Osteoblast (primary cell): ENCODE measurements at regions not wholly inside any gene's neighbourhood (a gene's known extent, or its start where the extent isn't known, plus 50 kb on each side); places are given as distances from the start of the nearest gene placed in this dataset.

Experiments
- DNase-seq: peaks from one replicate; pipeline ENCODE4 v3.0.0; 2011; ENCODE audit warnings: low spot score, mixed read lengths; ENCODE audit not compliant: insufficient read length; ENCODE audit errors: missing footprints
- H2AFZ ChIP-seq: 2 replicates; pipeline ENCODE4 v1.6.0; 2011; ENCODE audit warnings: mild to moderate bottlenecking, low read length
- H3K27ac ChIP-seq: 2 replicates; pipeline ENCODE4 v1.5.1; 2011; ENCODE audit warnings: mild to moderate bottlenecking, low read depth, low read length, moderate library complexity
- H3K27me3 ChIP-seq: 2 replicates; pipeline ENCODE4 v1.6.0; 2012; ENCODE audit warnings: mild to moderate bottlenecking, control low read depth, inconsistent platforms, low read length, moderate library complexity; ENCODE audit not compliant: insufficient read depth
- H3K36me3 ChIP-seq: 2 replicates; pipeline ENCODE4 v1.5.1; 2011; ENCODE audit warnings: mild to moderate bottlenecking, low read length, control low read depth, moderate library complexity; ENCODE audit not compliant: insufficient read depth
- H3K4me1 ChIP-seq: 2 replicates; pipeline ENCODE4 v1.5.1; 2011; ENCODE audit warnings: mild to moderate bottlenecking, low read length, control low read depth, moderate library complexity; ENCODE audit not compliant: insufficient read depth
- H3K4me2 ChIP-seq: 2 replicates; pipeline ENCODE4 v1.6.0; 2011; ENCODE audit warnings: mild to moderate bottlenecking, low read length; ENCODE audit not compliant: insufficient read depth
- H3K4me3 ChIP-seq: fragments of 200-600 bp; sonication (generic); 3 replicates; pipeline ENCODE4 v1.5.1; 2012; ENCODE audit warnings: mild to moderate bottlenecking, low read length, inconsistent platforms; ENCODE audit not compliant: insufficient read depth
- H3K79me2 ChIP-seq: 2 replicates; pipeline ENCODE4 v1.6.0; 2012; ENCODE audit warnings: mild to moderate bottlenecking, low read length, control low read depth, inconsistent platforms; ENCODE audit not compliant: insufficient read depth
- H3K9me3 ChIP-seq: 2 replicates; pipeline ENCODE4 v1.5.1; 2011; ENCODE audit warnings: low read depth, low read length, control low read depth
- H4K20me1 ChIP-seq: 2 replicates; pipeline ENCODE4 v1.6.0; 2012; ENCODE audit warnings: mild to moderate bottlenecking, low read length, control low read depth; ENCODE audit not compliant: insufficient read depth
- TF ChIP-seq, protein P1 (sequence below): IDR thresholded peaks from 2 replicates; pipeline ENCODE4 v1.5.1; 2011; ENCODE audit warnings: mild to moderate bottlenecking, low read depth, low read length, moderate library complexity; ENCODE audit errors: extremely low read depth

- TF ChIP-seq, protein P1, sequence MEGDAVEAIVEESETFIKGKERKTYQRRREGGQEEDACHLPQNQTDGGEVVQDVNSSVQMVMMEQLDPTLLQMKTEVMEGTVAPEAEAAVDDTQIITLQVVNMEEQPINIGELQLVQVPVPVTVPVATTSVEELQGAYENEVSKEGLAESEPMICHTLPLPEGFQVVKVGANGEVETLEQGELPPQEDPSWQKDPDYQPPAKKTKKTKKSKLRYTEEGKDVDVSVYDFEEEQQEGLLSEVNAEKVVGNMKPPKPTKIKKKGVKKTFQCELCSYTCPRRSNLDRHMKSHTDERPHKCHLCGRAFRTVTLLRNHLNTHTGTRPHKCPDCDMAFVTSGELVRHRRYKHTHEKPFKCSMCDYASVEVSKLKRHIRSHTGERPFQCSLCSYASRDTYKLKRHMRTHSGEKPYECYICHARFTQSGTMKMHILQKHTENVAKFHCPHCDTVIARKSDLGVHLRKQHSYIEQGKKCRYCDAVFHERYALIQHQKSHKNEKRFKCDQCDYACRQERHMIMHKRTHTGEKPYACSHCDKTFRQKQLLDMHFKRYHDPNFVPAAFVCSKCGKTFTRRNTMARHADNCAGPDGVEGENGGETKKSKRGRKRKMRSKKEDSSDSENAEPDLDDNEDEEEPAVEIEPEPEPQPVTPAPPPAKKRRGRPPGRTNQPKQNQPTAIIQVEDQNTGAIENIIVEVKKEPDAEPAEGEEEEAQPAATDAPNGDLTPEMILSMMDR = no peak
- H3K4me1 ChIP-seq = no peaks in the 10 kb centered on the region
- no peak for DNase-seq
- no peaks in the 10 kb centered on the region for H4K20me1 ChIP-seq
- no peak overlapping the region for H3K4me3 ChIP-seq
- H3K79me2 ChIP-seq = no peaks in the 10 kb centered on the region
- H3K4me2 ChIP-seq = no peak overlapping the region
- H2AFZ ChIP-seq = no peak overlapping the region
- H3K27ac ChIP-seq = no peak overlapping the region
- H3K9me3 ChIP-seq = no peaks in the 10 kb centered on the region
- H3K27me3 ChIP-seq = no peaks in the 10 kb centered on the region
- H3K36me3 ChIP-seq = no peaks in the 10 kb centered on the region
Measured at GRCh38 chr21:22319435-22319834, 1321.2 kb downstream of the NCAM2 start.

- Histone ChIP-seq H3K79me2 (no peaks in the 10 kb centered on the region), H3K4me2 (no peak overlapping the region), H3K4me3 (no peak overlapping the region), H3K27me3 (no peaks in the 10 kb centered on the region), H3K4me1 (no peaks in the 10 kb centered on the region), H2AFZ (no peak overlapping the region), H3K36me3 (no peaks in the 10 kb centered on the region), H4K20me1 (no peaks in the 10 kb centered on the region), H3K9me3 (peaks cover 5% of the 10 kb centered on the region), H3K27ac (no peak overlapping the region)
- DNase-seq = no peak
- TF ChIP-seq, protein P1 = no peak
Measured at GRCh38 chr21:22342889-22343288, 1344.7 kb downstream of the NCAM2 start.

DNA sequence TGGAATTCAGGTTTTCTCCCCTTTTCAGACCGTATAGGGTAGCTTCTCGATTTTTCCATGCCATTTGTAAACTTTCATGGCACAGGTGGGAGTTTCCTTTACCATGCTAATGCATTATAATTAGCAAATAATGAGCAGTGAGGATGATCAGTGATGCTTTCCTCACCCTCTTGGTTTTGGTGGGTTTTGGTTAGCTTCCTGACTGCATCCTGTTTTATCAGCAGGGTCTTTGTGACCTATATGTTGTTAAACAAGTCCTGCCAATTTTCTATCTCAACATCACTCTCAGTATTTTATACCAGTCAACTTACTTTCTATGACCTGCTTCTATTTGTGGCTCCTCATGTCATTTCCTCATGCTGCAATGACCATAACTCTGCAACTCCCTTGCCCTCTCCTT is 1345.1 kb downstream of the NCAM2 start:
- Histone ChIP-seq H3K36me3 (no peaks in the 10 kb centered on the region), H3K4me2 (no peak overlapping the region), H3K4me3 (no peak overlapping the region), H3K27ac (no peak overlapping the region), H3K79me2 (no peaks in the 10 kb centered on the region), H3K9me3 (peaks cover 5% of the 10 kb centered on the region), H3K4me1 (no peaks in the 10 kb centered on the region), H2AFZ (no peak overlapping the region), H4K20me1 (no peaks in the 10 kb centered on the region), H3K27me3 (no peaks in the 10 kb centered on the region)
- TF ChIP-seq, protein P1 = no peak
- no peak for DNase-seq

DNA sequence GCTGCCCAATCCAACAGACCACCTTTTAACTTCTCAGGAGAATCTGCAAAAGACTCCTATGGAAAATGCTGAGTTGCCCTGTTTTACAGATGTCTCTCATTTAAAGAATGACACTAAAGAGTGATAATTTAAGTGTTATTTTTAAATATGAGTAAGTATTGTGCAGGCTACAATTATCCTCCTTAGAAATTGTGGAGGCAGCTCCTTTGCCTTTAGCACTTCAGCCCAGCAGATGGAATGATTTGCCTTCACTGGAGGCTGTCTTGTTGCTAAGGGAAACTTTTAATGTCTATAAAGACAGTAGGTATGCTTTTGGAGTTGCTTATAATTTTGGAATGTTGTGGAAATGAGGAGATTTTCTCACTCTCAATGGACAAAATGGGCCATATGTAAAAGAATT is 1345.5 kb downstream of the NCAM2 start:
- Histone ChIP-seq H3K27ac (no peak overlapping the region), H3K79me2 (no peaks in the 10 kb centered on the region), H3K4me2 (no peak overlapping the region), H2AFZ (no peak overlapping the region), H3K4me3 (no peak overlapping the region), H4K20me1 (no peaks in the 10 kb centered on the region), H3K27me3 (no peaks in the 10 kb centered on the region), H3K36me3 (no peaks in the 10 kb centered on the region), H3K4me1 (no peaks in the 10 kb centered on the region), H3K9me3 (peaks cover 5% of the 10 kb centered on the region)
- no peak for DNase-seq
- TF ChIP-seq, protein P1 = no peak
